ENCODE measurements at regions not wholly inside any gene's neighbourhood (a gene's known extent, or its start where the extent isn't known, plus 50 kb on each side); places are given as distances from the start of the nearest gene placed in this dataset.

DNA sequence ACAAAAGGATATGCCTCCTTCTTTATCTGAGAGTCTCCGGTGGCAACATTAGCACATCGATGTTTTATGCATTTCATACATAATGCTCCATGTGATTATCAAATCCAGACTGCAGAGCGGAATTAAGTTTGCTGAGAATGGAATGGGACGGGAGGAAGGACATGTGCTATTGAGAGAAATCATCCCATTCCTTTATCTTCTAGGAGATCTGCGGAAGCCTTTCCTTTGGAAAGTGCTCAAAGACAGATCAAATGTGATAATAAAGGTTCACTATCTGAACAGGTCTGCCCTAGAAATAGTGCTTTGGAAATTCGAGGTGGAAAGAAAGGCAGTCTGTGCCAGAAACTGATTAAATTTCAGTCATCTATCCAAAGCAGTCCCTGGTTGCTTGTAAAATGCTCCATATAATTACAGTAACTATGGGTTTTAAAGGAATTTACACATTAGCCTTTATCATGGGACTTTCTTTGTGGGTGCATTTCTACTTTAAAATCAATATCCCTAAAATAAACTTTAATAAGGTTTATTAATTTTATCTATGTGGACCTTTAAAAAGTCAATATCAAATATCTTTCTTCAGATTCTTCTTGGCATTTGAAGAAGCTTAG is 473.5 kb upstream of the ADGRL2 start:
- TF ChIP-seq, protein P1, sequence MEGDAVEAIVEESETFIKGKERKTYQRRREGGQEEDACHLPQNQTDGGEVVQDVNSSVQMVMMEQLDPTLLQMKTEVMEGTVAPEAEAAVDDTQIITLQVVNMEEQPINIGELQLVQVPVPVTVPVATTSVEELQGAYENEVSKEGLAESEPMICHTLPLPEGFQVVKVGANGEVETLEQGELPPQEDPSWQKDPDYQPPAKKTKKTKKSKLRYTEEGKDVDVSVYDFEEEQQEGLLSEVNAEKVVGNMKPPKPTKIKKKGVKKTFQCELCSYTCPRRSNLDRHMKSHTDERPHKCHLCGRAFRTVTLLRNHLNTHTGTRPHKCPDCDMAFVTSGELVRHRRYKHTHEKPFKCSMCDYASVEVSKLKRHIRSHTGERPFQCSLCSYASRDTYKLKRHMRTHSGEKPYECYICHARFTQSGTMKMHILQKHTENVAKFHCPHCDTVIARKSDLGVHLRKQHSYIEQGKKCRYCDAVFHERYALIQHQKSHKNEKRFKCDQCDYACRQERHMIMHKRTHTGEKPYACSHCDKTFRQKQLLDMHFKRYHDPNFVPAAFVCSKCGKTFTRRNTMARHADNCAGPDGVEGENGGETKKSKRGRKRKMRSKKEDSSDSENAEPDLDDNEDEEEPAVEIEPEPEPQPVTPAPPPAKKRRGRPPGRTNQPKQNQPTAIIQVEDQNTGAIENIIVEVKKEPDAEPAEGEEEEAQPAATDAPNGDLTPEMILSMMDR (IDR thresholded peaks at IDR 0.05; ENCODE audit: low read length), result no peak
- TF ChIP-seq EZH2phosphoT487 (IDR thresholded peaks at IDR 0.05; ENCODE audit: low read length), result no peak

All from MM.1S (cell line).